Activated naive CD8-positive, alpha-beta T cell treated with anti-CD3 and anti-CD28 coated beads, Interleukin-2, amount 50 U/mL, for 24 hours (primary cell): ENCODE measurements at regions not wholly inside any gene's neighbourhood (a gene's known extent, or its start where the extent isn't known, plus 50 kb on each side); places are given as distances from the start of the nearest gene placed in this dataset.
"Not testable (repeated sequence)": the region's sequence is repeated elsewhere in the genome, so short reads cannot be mapped to it uniquely, and the experiment has no call there.

Experiments used
- ATAC-seq: fragments of 150-1000 bp; cut with Tn5 transposase; one replicate; pipeline ENCODE4 v1.10.0; 2021
- DNase-seq: peaks from one replicate; pipeline ENCODE4 v3.0.0; 2021
- H3K27ac Mint-ChIP-seq: one replicate; pipeline ENCODE4 v1.8.0; 2021; ENCODE audit warnings: mild to moderate bottlenecking, mixed read lengths
- H3K27me3 Mint-ChIP-seq: one replicate; pipeline ENCODE4 v1.8.0; 2021; ENCODE audit warnings: mixed read lengths
- H3K36me3 Mint-ChIP-seq: one replicate; pipeline ENCODE4 v1.8.0; 2021; ENCODE audit warnings: low read depth, mixed read lengths
- H3K4me1 Mint-ChIP-seq: one replicate; pipeline ENCODE4 v1.8.0; 2021; ENCODE audit warnings: mixed read lengths
- H3K4me3 Mint-ChIP-seq: one replicate; pipeline ENCODE4 v1.8.0; 2021; ENCODE audit warnings: mild to moderate bottlenecking, moderate library complexity, mixed read lengths
- H3K9me3 Mint-ChIP-seq: one replicate; pipeline ENCODE4 v1.8.0; 2021; ENCODE audit warnings: mixed read lengths

- no peak for DNase-seq
Measured at GRCh38 chr15:67928666-67929065, 88.8 kb upstream of the RNU6-1 start.

GRCh38 chr15:67930720-67931119 lies 90.9 kb upstream of the RNU6-1 start:
- no peaks in the 10 kb centered on the region for H3K36me3 Mint-ChIP-seq
- H3K27me3 Mint-ChIP-seq, result no peaks in the 10 kb centered on the region
- H3K9me3 Mint-ChIP-seq, result no peaks in the 10 kb centered on the region
- no peak for DNase-seq
- H3K27ac Mint-ChIP-seq, result no peak overlapping the region
- ATAC-seq, result no peak
- no peaks in the 10 kb centered on the region for H3K4me1 Mint-ChIP-seq
- no peak overlapping the region for H3K4me3 Mint-ChIP-seq

More at GRCh38 chr15:67928666-67929065, 88.8 kb upstream of the RNU6-1 start:
- no peak for ATAC-seq
- Mint-ChIP-seq H3K27ac (no peak overlapping the region), H3K4me3 (no peak overlapping the region), H3K36me3 (no peaks in the 10 kb centered on the region), H3K9me3 (peaks cover 4% of the 10 kb centered on the region), H3K27me3 (no peaks in the 10 kb centered on the region), H3K4me1 (no peaks in the 10 kb centered on the region)

GRCh38 chr15:67931861-67932260 lies 92.0 kb upstream of the RNU6-1 start:
- DNase-seq (no peak), ATAC-seq (no peak)
- Mint-ChIP-seq H3K4me3 (no peak overlapping the region), H3K27me3 (no peaks in the 10 kb centered on the region), H3K27ac (no peak overlapping the region), H3K4me1 (no peaks in the 10 kb centered on the region), H3K9me3 (no peaks in the 10 kb centered on the region), H3K36me3 (no peaks in the 10 kb centered on the region)

GRCh38 chr15:67934126-67934525 lies 94.3 kb upstream of the RNU6-1 start:
- H3K27ac Mint-ChIP-seq, ATAC-seq, H3K27me3 Mint-ChIP-seq, H3K4me3 Mint-ChIP-seq, H3K4me1 Mint-ChIP-seq, DNase-seq, H3K9me3 Mint-ChIP-seq, H3K36me3 Mint-ChIP-seq: not testable (repeated sequence)

GRCh38 chr15:67935244-67935643 lies 95.4 kb upstream of the RNU6-1 start:
- H3K27me3 Mint-ChIP-seq, result no peaks in the 10 kb centered on the region
- H3K9me3 Mint-ChIP-seq, result no peaks in the 10 kb centered on the region
- H3K4me3 Mint-ChIP-seq, result no peak overlapping the region
- H3K27ac Mint-ChIP-seq, result no peak overlapping the region
- DNase-seq (no peak), ATAC-seq (no peak)
- no peaks in the 10 kb centered on the region for H3K4me1 Mint-ChIP-seq
- H3K36me3 Mint-ChIP-seq, result no peaks in the 10 kb centered on the region

GRCh38 chr15:67936258-67936657 lies 96.4 kb upstream of the RNU6-1 start:
- Mint-ChIP-seq H3K4me3 (no peak overlapping the region), H3K9me3 (no peaks in the 10 kb centered on the region), H3K36me3 (no peaks in the 10 kb centered on the region), H3K27me3 (no peaks in the 10 kb centered on the region), H3K4me1 (no peaks in the 10 kb centered on the region), H3K27ac (no peak overlapping the region)
- DNase-seq (no peak), ATAC-seq (no peak)

GRCh38 chr15:67937153-67937761 lies 97.4 kb upstream of the RNU6-1 start:
- H3K27me3 Mint-ChIP-seq, result no peaks in the 10 kb centered on the region
- ATAC-seq, result no peak
- H3K4me1 Mint-ChIP-seq, result no peaks in the 10 kb centered on the region
- no peaks in the 10 kb centered on the region for H3K9me3 Mint-ChIP-seq
- no peak overlapping the region for H3K4me3 Mint-ChIP-seq
- no peaks in the 10 kb centered on the region for H3K36me3 Mint-ChIP-seq
- no peak for DNase-seq
- no peak overlapping the region for H3K27ac Mint-ChIP-seq

GRCh38 chr15:67939179-67939578 lies 99.3 kb upstream of the RNU6-1 start:
- H3K4me1 Mint-ChIP-seq, H3K27ac Mint-ChIP-seq, H3K27me3 Mint-ChIP-seq, H3K36me3 Mint-ChIP-seq, ATAC-seq, H3K9me3 Mint-ChIP-seq, DNase-seq, H3K4me3 Mint-ChIP-seq: not testable (repeated sequence)

GRCh38 chr15:67939588-67940323 lies 99.9 kb upstream of the RNU6-1 start:
- DNase-seq, ATAC-seq, H3K9me3 Mint-ChIP-seq, H3K36me3 Mint-ChIP-seq, H3K4me3 Mint-ChIP-seq, H3K27me3 Mint-ChIP-seq, H3K27ac Mint-ChIP-seq, H3K4me1 Mint-ChIP-seq: not testable (repeated sequence)

GRCh38 chr15:67940324-67940719 lies 100.5 kb upstream of the RNU6-1 start:
- H3K27me3 Mint-ChIP-seq, result no peaks in the 10 kb centered on the region
- H3K27ac Mint-ChIP-seq, result no peak overlapping the region
- no peaks in the 10 kb centered on the region for H3K4me1 Mint-ChIP-seq
- DNase-seq, result no peak
- H3K4me3 Mint-ChIP-seq, result no peak overlapping the region
- no peaks in the 10 kb centered on the region for H3K36me3 Mint-ChIP-seq
- H3K9me3 Mint-ChIP-seq, result no peaks in the 10 kb centered on the region
- no peak for ATAC-seq

GRCh38 chr15:67941648-67942310 lies 101.9 kb upstream of the RNU6-1 start:
- H3K4me3 Mint-ChIP-seq, result no peak overlapping the region
- H3K27me3 Mint-ChIP-seq, result no peaks in the 10 kb centered on the region
- DNase-seq (no peak), ATAC-seq (no peak)
- H3K9me3 Mint-ChIP-seq, result no peaks in the 10 kb centered on the region
- peaks cover 8% of the 10 kb centered on the region for H3K4me1 Mint-ChIP-seq
- no peaks in the 10 kb centered on the region for H3K36me3 Mint-ChIP-seq
- no peak overlapping the region for H3K27ac Mint-ChIP-seq

GRCh38 chr15:67943475-67943874 lies 103.6 kb upstream of the RNU6-1 start:
- H3K4me3 Mint-ChIP-seq, result no peak overlapping the region
- H3K36me3 Mint-ChIP-seq, result peaks cover 2% of the 10 kb centered on the region
- H3K9me3 Mint-ChIP-seq, result peaks cover 5% of the 10 kb centered on the region
- H3K27me3 Mint-ChIP-seq, result no peaks in the 10 kb centered on the region
- no peak overlapping the region for H3K27ac Mint-ChIP-seq
- H3K4me1 Mint-ChIP-seq, result peaks cover 11% of the 10 kb centered on the region
- no peak for DNase-seq
- no peak for ATAC-seq

GRCh38 chr15:67944010-67944641 lies 104.3 kb upstream of the RNU6-1 start:
- Mint-ChIP-seq H3K9me3 (peaks cover 5% of the 10 kb centered on the region), H3K27me3 (no peaks in the 10 kb centered on the region), H3K36me3 (peaks cover 2% of the 10 kb centered on the region), H3K27ac (no peak overlapping the region), H3K4me3 (no peak overlapping the region), H3K4me1 (peaks cover 11% of the 10 kb centered on the region)
- no peak for ATAC-seq
- no peak for DNase-seq

- ATAC-seq, result no peak
- no peak for DNase-seq
- Mint-ChIP-seq H3K9me3 (peaks cover 5% of the 10 kb centered on the region), H3K36me3 (peaks cover 2% of the 10 kb centered on the region), H3K4me1 (peaks cover 11% of the 10 kb centered on the region), H3K27ac (no peak overlapping the region), H3K27me3 (no peaks in the 10 kb centered on the region), H3K4me3 (no peak overlapping the region)
Measured at GRCh38 chr15:67945131-67945530, 105.3 kb upstream of the RNU6-1 start.
